SK-N-SH (cell line): ENCODE measurements at regions not wholly inside any gene's neighbourhood (a gene's known extent, or its start where the extent isn't known, plus 50 kb on each side); places are given as distances from the start of the nearest gene placed in this dataset.

Experiments used
- CTCF ChIA-PET: fragments of 300-600, 350-600 bp; formaldehyde crosslinking; extraction: SDS; loops from one replicate; lab custom pipeline; 2021; lab: Yijun Ruan, JAX
- POLR2A ChIA-PET: fragments of 350-600 bp; sonication (Branson Sonifier 250); formaldehyde crosslinking; extraction: SDS; loops from one replicate; lab custom pipeline; 2020; ENCODE audit warnings: antibody characterized with exemption, inconsistent platforms; lab: Yijun Ruan, JAX
- DNase-seq: peaks from one replicate; pipeline ENCODE4 v3.0.0; 2012
- H2AFZ ChIP-seq: fragments of 200-600 bp; sonication (generic); 2 replicates; pipeline ENCODE4 v1.8.1; 2016; ENCODE audit warnings: antibody characterized with exemption, mild to moderate bottlenecking, low read depth
- H3F3A ChIP-seq: fragments of 200-600 bp; sonication (generic); replicated peaks from 2 replicates; pipeline ENCODE3; 2016; ENCODE audit warnings: antibody characterized with exemption, mild to moderate bottlenecking; ENCODE audit not compliant: insufficient read depth
- H3K27ac ChIP-seq, 2 experiments: fragments of 200-500 bp in 1 of 2; fragments of 200-600 bp in 1 of 2; sonication (Bioruptor generic) in 1 of 2; sonication (generic), shearing (Covaris generic) in 1 of 2; 2 replicates each; pipeline versions ENCODE4 v1.5.1 to v1.6.1; 2014 to 2016; ENCODE audit warnings: low read depth in 2 of 2, inconsistent platforms in 1 of 2, low read length in 1 of 2, mild to moderate bottlenecking in 1 of 2, mixed read lengths in 1 of 2
- H3K27me3 ChIP-seq: fragments of 200-600 bp; sonication (generic), shearing (Covaris generic); 2 replicates; pipeline ENCODE4 v1.6.1; 2016; ENCODE audit warnings: mixed run types; ENCODE audit not compliant: insufficient read depth
- H3K36me3 ChIP-seq, 2 experiments: fragments of 200-500 bp in 1 of 2; fragments of 200-600 bp in 1 of 2; sonication (Bioruptor generic) in 1 of 2; sonication (generic) in 1 of 2; replicated peaks in 1 of 2; 2 replicates each; pipeline versions ENCODE3 to v1.5.1; 2014 to 2016; ENCODE audit warnings: low read length in 1 of 2, mild to moderate bottlenecking in 1 of 2; ENCODE audit not compliant: insufficient read depth in 2 of 2, control insufficient read depth in 1 of 2
- H3K4me1 ChIP-seq, 2 experiments: fragments of 200-500 bp in 1 of 2; fragments of 200-600 bp in 1 of 2; sonication (Bioruptor generic) in 1 of 2; sonication (generic), shearing (Covaris generic) in 1 of 2; 2 replicates each; pipeline versions ENCODE4 v1.5.1 to v1.6.1; 2014 to 2016; ENCODE audit warnings: low read depth in 1 of 2, low read length in 1 of 2, mixed run types in 1 of 2; ENCODE audit not compliant: insufficient read depth in 2 of 2, control insufficient read depth in 1 of 2
- H3K4me2 ChIP-seq: fragments of 200-600 bp; sonication (generic), shearing (Covaris generic); 2 replicates; pipeline ENCODE4 v1.6.1; 2017; ENCODE audit warnings: mixed run types
- H3K4me3 ChIP-seq, 2 experiments: fragments of 200-500 bp in 1 of 2; fragments of 200-600 bp in 1 of 2; sonication (Bioruptor generic) in 1 of 2; sonication (generic), shearing (Covaris generic) in 1 of 2; 2 replicates each; pipeline versions ENCODE4 v1.5.1 to v1.8.1; 2014 to 2016; ENCODE audit warnings: low read depth in 2 of 2, inconsistent platforms in 1 of 2, low read length in 1 of 2, mild to moderate bottlenecking in 1 of 2, mixed read lengths in 1 of 2, moderate library complexity in 1 of 2
- H3K79me2 ChIP-seq: fragments of 200-600 bp; sonication (generic); 2 replicates; pipeline ENCODE4 v1.8.1; 2017; ENCODE audit warnings: mild to moderate bottlenecking; ENCODE audit not compliant: insufficient read depth
- H3K9ac ChIP-seq: fragments of 200-600 bp; sonication (generic); 2 replicates; pipeline ENCODE4 v1.6.1; 2017; ENCODE audit warnings: mixed run types
- H3K9me2 ChIP-seq: fragments of 200-600 bp; sonication (generic); 2 replicates; pipeline ENCODE4 v1.6.1; 2017; ENCODE audit warnings: mixed run types
- H3K9me3 ChIP-seq: fragments of 200-600 bp; sonication (generic); 2 replicates; pipeline ENCODE4 v1.6.1; 2017; ENCODE audit warnings: mixed run types, mild to moderate bottlenecking, moderate library complexity
- H4K20me1 ChIP-seq: fragments of 200-600 bp; sonication (generic); 2 replicates; pipeline ENCODE4 v1.6.1; 2017; ENCODE audit warnings: mild to moderate bottlenecking, mixed run types; ENCODE audit not compliant: insufficient read depth
- CHD2 ChIP-seq: fragments of 150-350 bp; IDR thresholded peaks from 2 replicates; pipeline ENCODE4 v1.6.1; 2018; ENCODE audit warnings: low read length; ENCODE audit not compliant: partially characterized antibody
- ELF1 ChIP-seq: IDR thresholded peaks from 2 replicates; pipeline ENCODE4 v1.4.0; 2012
- FOSL2 ChIP-seq: IDR thresholded peaks from 2 replicates; pipeline ENCODE4 v1.4.0; 2012; ENCODE audit warnings: low read depth, mild to moderate bottlenecking, moderate library complexity, borderline replicate concordance
- FOXJ3 ChIP-seq: sonication (generic); formaldehyde crosslinking; IDR thresholded peaks from 2 replicates; pipeline ENCODE4 v1.5.1; 2020; ENCODE audit warnings: mild to moderate bottlenecking, missing genetic modification reagents
- FOXM1 ChIP-seq: IDR thresholded peaks from 2 replicates; pipeline ENCODE4 v1.4.0; 2012; ENCODE audit warnings: low read depth, mild to moderate bottlenecking
- IRF3 ChIP-seq: fragments of 150-350 bp; IDR thresholded peaks from 2 replicates; pipeline ENCODE4 v1.6.1; 2016; ENCODE audit warnings: mild to moderate bottlenecking, low read depth, low read length
- MAX ChIP-seq: IDR thresholded peaks from 2 replicates; pipeline ENCODE4 v1.4.0; 2012; ENCODE audit warnings: low read depth
- MEF2A ChIP-seq: IDR thresholded peaks from 2 replicates; pipeline ENCODE4 v1.4.0; 2012; ENCODE audit warnings: low read depth, borderline replicate concordance
- MXI1 ChIP-seq: IDR thresholded peaks from 2 replicates; pipeline ENCODE4 v1.6.1; 2012; ENCODE audit warnings: mild to moderate bottlenecking, low read depth, low read length, improper control_type of control experiment
- POLR2AphosphoS5 ChIP-seq: IDR thresholded peaks from 2 replicates; pipeline ENCODE4 v1.6.1; 2012; ENCODE audit warnings: low read depth, low read length
- TEAD4 ChIP-seq: IDR thresholded peaks from 2 replicates; pipeline ENCODE4 v1.4.0; 2012; ENCODE audit warnings: mild to moderate bottlenecking, borderline replicate concordance; ENCODE audit not compliant: insufficient read depth
- ZBTB33 ChIP-seq: IDR thresholded peaks from 2 replicates; pipeline ENCODE4 v1.4.0; 2012; ENCODE audit warnings: low read depth, borderline replicate concordance
- WGBS: methylation state at CpG from one replicate; pipeline ENCODE4 v1.1.6; 2017; ENCODE audit warnings: low lambda C conversion rate; 5-methylcytosine and 5-hydroxymethylcytosine counted together

GRCh38 chr1:56375326-56375804 is 204.0 kb downstream of the PLPP3 start:
- H4K20me1 ChIP-seq, result no peaks in the 10 kb centered on the region
- no peak overlapping the region for H2AFZ ChIP-seq
- TF ChIP-seq FOXJ3 (CRISPR knock-in tag) (no peak), MXI1 (no peak), ELF1 (no peak), FOXM1 (no peak), TEAD4 (no peak), ZBTB33 (no peak), IRF3 (no peak), POLR2AphosphoS5 (no peak), FOSL2 (no peak), CHD2 (no peak), MEF2A (no peak), MAX (no peak)
- H3K9me3 ChIP-seq, result no peaks in the 10 kb centered on the region
- H3K36me3 ChIP-seq, result no peaks in the 10 kb centered on the region
- H3K4me1 ChIP-seq, result peaks cover 7 to 72% of the 10 kb centered on the region in 2 experiments; a peak in 2 of 4 replicates
- ChIA-PET POLR2A (interaction anchor here (0.8 kb wide), 1 partner anchor 156 kb away, joined by 3 read pairs; no protein-coding TSS in a partner anchor), CTCF (interaction anchor here (0.7 to 2.4 kb wide), 3 partner anchors 172 to 201 kb away, joined by 3 to 9 read pairs (median 4); no protein-coding TSS in a partner anchor)
- no peak overlapping the region for H3K9ac ChIP-seq
- H3K27ac ChIP-seq, result peak overlapping the region; percentile 2 to 100; a peak in 2 of 4 replicates
- DNase-seq, result no peak
- peaks cover 13% of the 10 kb centered on the region for H3F3A ChIP-seq
- no peaks in the 10 kb centered on the region for H3K27me3 ChIP-seq
- no peak overlapping the region for H3K4me3 ChIP-seq
- 71% methylated on average over 5 of the region's 5 CpGs for WGBS
- no peaks in the 10 kb centered on the region for H3K79me2 ChIP-seq
- H3K9me2 ChIP-seq, result no peaks in the 10 kb centered on the region
- no peak overlapping the region for H3K4me2 ChIP-seq
